H9 (cell line): ENCODE measurements at regions not wholly inside any gene's neighbourhood (a gene's known extent, or its start where the extent isn't known, plus 50 kb on each side); places are given as distances from the start of the nearest gene placed in this dataset.

ENCODE experiments used
- DNase-seq: peaks from one replicate; pipeline ENCODE4 v3.0.0-alpha.2; 2017
- H2AFZ ChIP-seq: one replicate; pipeline ENCODE4 v1.6.1; 2013; ENCODE audit warnings: mild to moderate bottlenecking, low read length, control low read depth, moderate library complexity
- H2AK5ac ChIP-seq: 2 replicates; pipeline ENCODE4 v1.6.1; 2013; ENCODE audit warnings: low read length, control low read depth, mixed read lengths; ENCODE audit not compliant: insufficient read length
- H2BK120ac ChIP-seq: one replicate; pipeline ENCODE4 v1.6.1; 2013; ENCODE audit warnings: low read depth, mild to moderate bottlenecking, low read length, control low read depth, inconsistent platforms; ENCODE audit not compliant: poor library complexity, severe bottlenecking
- H2BK12ac ChIP-seq: 2 replicates; pipeline ENCODE4 v1.6.1; 2013; ENCODE audit warnings: low read length, control low read depth, mixed read lengths, low read depth; ENCODE audit not compliant: insufficient read length
- H2BK15ac ChIP-seq: 2 replicates; pipeline ENCODE4 v1.6.1; 2013; ENCODE audit warnings: low read depth, low read length, control low read depth
- H2BK20ac ChIP-seq: one replicate; pipeline ENCODE4 v1.6.1; 2013; ENCODE audit warnings: low read depth, mild to moderate bottlenecking, low read length, control low read depth, inconsistent platforms; ENCODE audit not compliant: poor library complexity, severe bottlenecking
- H2BK5ac ChIP-seq: 2 replicates; pipeline ENCODE4 v1.6.1; 2013; ENCODE audit warnings: low read length, control low read depth, mixed read lengths; ENCODE audit not compliant: insufficient read length
- H3K14ac ChIP-seq: 2 replicates; pipeline ENCODE4 v1.6.1; 2013; ENCODE audit warnings: low read length, control low read depth; ENCODE audit not compliant: insufficient read depth
- H3K18ac ChIP-seq: 2 replicates; pipeline ENCODE4 v1.6.1; 2013; ENCODE audit warnings: low read depth, mild to moderate bottlenecking, mixed read lengths, low read length, control low read depth; ENCODE audit not compliant: insufficient read length
- H3K23ac ChIP-seq: 2 replicates; pipeline ENCODE4 v1.6.1; 2013; ENCODE audit warnings: low read length, control low read depth, mixed read lengths, low read depth; ENCODE audit not compliant: insufficient read length
- H3K23me2 ChIP-seq: 2 replicates; pipeline ENCODE4 v1.6.1; 2013; ENCODE audit warnings: low read depth, mild to moderate bottlenecking, mixed read lengths, low read length, control low read depth; ENCODE audit not compliant: insufficient read length, poor library complexity, severe bottlenecking
- H3K27ac ChIP-seq: 2 replicates; pipeline ENCODE4 v1.5.1; 2013; ENCODE audit warnings: low read length, control low read depth, mixed read lengths, low read depth; ENCODE audit not compliant: insufficient read length
- H3K27me3 ChIP-seq: 2 replicates; pipeline ENCODE4 v1.6.1; 2013; ENCODE audit warnings: low read length, control low read depth, inconsistent platforms; ENCODE audit not compliant: insufficient read depth
- H3K4ac ChIP-seq: 2 replicates; pipeline ENCODE4 v1.6.1; 2013; ENCODE audit warnings: low read depth, mild to moderate bottlenecking, control low read depth, inconsistent platforms, low read length, moderate library complexity
- H3K4me1 ChIP-seq: 2 replicates; pipeline ENCODE4 v1.6.1; 2013; ENCODE audit warnings: low read length, control low read depth, inconsistent platforms; ENCODE audit not compliant: insufficient read depth
- H3K4me2 ChIP-seq: 2 replicates; pipeline ENCODE4 v1.6.1; 2013; ENCODE audit warnings: low read length, control low read depth, mixed read lengths; ENCODE audit not compliant: insufficient read length, insufficient read depth
- H3K56ac ChIP-seq: 2 replicates; pipeline ENCODE4 v1.6.1; 2013; ENCODE audit warnings: low read depth, mild to moderate bottlenecking, mixed read lengths, low read length, control low read depth; ENCODE audit not compliant: insufficient read length
- H3K79me1 ChIP-seq: 2 replicates; pipeline ENCODE4 v1.6.1; 2013; ENCODE audit warnings: low read depth, mild to moderate bottlenecking, moderate library complexity, low read length, control low read depth, inconsistent platforms; ENCODE audit not compliant: insufficient read depth, poor library complexity, severe bottlenecking
- H3K79me2 ChIP-seq: 2 replicates; pipeline ENCODE4 v1.6.1; 2013; ENCODE audit warnings: low read length, control low read depth, inconsistent platforms; ENCODE audit not compliant: insufficient read depth
- H3K9ac ChIP-seq: 2 replicates; pipeline ENCODE4 v1.6.1; 2013; ENCODE audit warnings: low read length, control low read depth, mixed read lengths; ENCODE audit not compliant: insufficient read length; ENCODE audit errors: extremely low read depth
- H3K9me3 ChIP-seq: one replicate; pipeline ENCODE4 v1.6.1; 2013; ENCODE audit warnings: low read depth, low read length, inconsistent platforms; ENCODE audit not compliant: control insufficient read depth
- H3T11ph ChIP-seq: one replicate; pipeline ENCODE4 v1.6.1; 2013; ENCODE audit warnings: mild to moderate bottlenecking, low read length, control low read depth, inconsistent platforms
- H4K20me1 ChIP-seq: one replicate; pipeline ENCODE4 v1.6.1; 2013; ENCODE audit not compliant: control insufficient read depth, insufficient read length, insufficient read depth
- H4K5ac ChIP-seq: 2 replicates; pipeline ENCODE4 v1.6.1; 2013; ENCODE audit warnings: low read depth, mild to moderate bottlenecking, mixed read lengths, low read length, control low read depth; ENCODE audit not compliant: insufficient read length
- H4K8ac ChIP-seq: replicated peaks from 2 replicates; pipeline ENCODE4 v1.6.1; 2013; ENCODE audit warnings: low read length, control low read depth, mixed read lengths, low read depth; ENCODE audit not compliant: insufficient read length
- H4K91ac ChIP-seq: 2 replicates; pipeline ENCODE4 v1.6.1; 2013; ENCODE audit warnings: low read depth, mild to moderate bottlenecking, moderate library complexity, mixed read lengths, low read length, control low read depth; ENCODE audit not compliant: insufficient read length
- H3K27ac Mint-ChIP-seq, 3 experiments: 2 replicates in 2 of 3; 3 replicates in 1 of 3; pipeline ENCODE4 v1.8.0; 2020 to 2021; ENCODE audit warnings: mixed read lengths in 3 of 3, mild to moderate bottlenecking in 1 of 3, moderate library complexity in 1 of 3
- H3K27me3 Mint-ChIP-seq: 2 replicates; pipeline ENCODE4 v1.8.0; 2021; ENCODE audit warnings: low read depth, mild to moderate bottlenecking, moderate library complexity, mixed read lengths
- H3K36me3 Mint-ChIP-seq, 3 experiments: 2 replicates in 2 of 3; 3 replicates in 1 of 3; pipeline ENCODE4 v1.8.0; 2020 to 2021; ENCODE audit warnings: low read depth in 3 of 3, mixed read lengths in 3 of 3; ENCODE audit not compliant: insufficient read depth in 1 of 3
- H3K4me1 Mint-ChIP-seq, 2 experiments: 2 replicates each; pipeline ENCODE4 v1.8.0; 2020; ENCODE audit warnings: mixed read lengths in 2 of 2
- H3K4me3 Mint-ChIP-seq, 2 experiments: 2 replicates in 1 of 2; 3 replicates in 1 of 2; pipeline ENCODE4 v1.8.0; 2020 to 2021; ENCODE audit warnings: mild to moderate bottlenecking in 2 of 2, mixed read lengths in 2 of 2, moderate library complexity in 1 of 2
- H3K9me3 Mint-ChIP-seq, 2 experiments: 2 replicates in 1 of 2; 3 replicates in 1 of 2; pipeline ENCODE4 v1.8.0; 2020; ENCODE audit warnings: mild to moderate bottlenecking in 2 of 2, mixed read lengths in 2 of 2, moderate library complexity in 1 of 2
- WGBS: extraction: QIAGEN DNeasy Blood & Tissue Kit; methylation state at CpG from one replicate; pipeline ENCODE4 v1.1.7; 2013; ENCODE audit warnings: missing lambda C conversion rate, low lambda C conversion rate, mixed read lengths; ENCODE audit not compliant: insufficient read length; ENCODE audit errors: extremely low coverage; 5-methylcytosine and 5-hydroxymethylcytosine counted together
- TF ChIP-seq, protein P1 (sequence below): fragments of 200-600 bp; sonication (generic); conservative IDR thresholded peaks from 3 replicates; pipeline ENCODE4 v1.8.0; 2021; ENCODE audit warnings: antibody characterized with exemption, mild to moderate bottlenecking

DNA sequence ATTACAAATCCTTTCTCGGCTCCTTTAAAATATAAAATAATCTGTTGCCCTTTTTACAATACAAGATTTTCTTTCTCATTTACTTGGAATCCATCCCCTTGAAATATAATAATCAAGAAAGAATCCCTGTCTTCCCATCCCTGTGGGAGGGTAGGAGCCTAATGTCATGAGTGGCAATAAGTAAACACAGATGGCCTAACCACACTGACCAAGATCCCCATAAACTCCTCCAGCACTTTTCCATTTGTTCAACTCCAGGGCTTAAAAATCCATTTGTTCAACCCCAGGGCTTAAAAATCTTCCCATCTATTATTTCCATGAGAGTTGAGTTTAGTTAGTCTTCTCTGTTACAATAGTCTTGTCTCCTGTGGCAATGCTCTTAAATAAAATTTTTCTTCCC, 297.6 kb downstream of the CDH7 start:
- DNase-seq = no peak
- Histone ChIP-seq H3K79me1 (no peaks in the 10 kb centered on the region), H2BK5ac (no peak overlapping the region), H3K27ac (no peak overlapping the region), H2BK12ac (no peak overlapping the region), H2AK5ac (no peak overlapping the region), H2BK120ac (no peak overlapping the region), H3K23me2 (no peaks in the 10 kb centered on the region), H3K18ac (no peak overlapping the region), H4K20me1 (no peaks in the 10 kb centered on the region), H2AFZ (no peak overlapping the region), H3K9ac (no peak overlapping the region), H3K4ac (no peak overlapping the region), H3K14ac (no peak overlapping the region), H3K23ac (no peak overlapping the region), H3K9me3 (no peaks in the 10 kb centered on the region), H2BK20ac (no peak overlapping the region), H3K79me2 (no peaks in the 10 kb centered on the region), H3K56ac (no peak overlapping the region), H3T11ph (no peak overlapping the region), H4K8ac (no peak overlapping the region), H2BK15ac (no peak overlapping the region), H4K5ac (no peak overlapping the region), H3K27me3 (no peaks in the 10 kb centered on the region), H3K4me1 (no peaks in the 10 kb centered on the region), H4K91ac (no peak overlapping the region), H3K4me2 (no peak overlapping the region)
- Mint-ChIP-seq H3K27ac (no peak overlapping the region), H3K27me3 (no peaks in the 10 kb centered on the region), H3K4me1 (no peaks in the 10 kb centered on the region), H3K36me3 (no peaks in the 10 kb centered on the region), H3K4me3 (no peak overlapping the region), H3K9me3 (no peaks in the 10 kb centered on the region)
- WGBS = 100% methylated on average over 1 of the region's 1 CpG
- TF ChIP-seq, protein P1, sequence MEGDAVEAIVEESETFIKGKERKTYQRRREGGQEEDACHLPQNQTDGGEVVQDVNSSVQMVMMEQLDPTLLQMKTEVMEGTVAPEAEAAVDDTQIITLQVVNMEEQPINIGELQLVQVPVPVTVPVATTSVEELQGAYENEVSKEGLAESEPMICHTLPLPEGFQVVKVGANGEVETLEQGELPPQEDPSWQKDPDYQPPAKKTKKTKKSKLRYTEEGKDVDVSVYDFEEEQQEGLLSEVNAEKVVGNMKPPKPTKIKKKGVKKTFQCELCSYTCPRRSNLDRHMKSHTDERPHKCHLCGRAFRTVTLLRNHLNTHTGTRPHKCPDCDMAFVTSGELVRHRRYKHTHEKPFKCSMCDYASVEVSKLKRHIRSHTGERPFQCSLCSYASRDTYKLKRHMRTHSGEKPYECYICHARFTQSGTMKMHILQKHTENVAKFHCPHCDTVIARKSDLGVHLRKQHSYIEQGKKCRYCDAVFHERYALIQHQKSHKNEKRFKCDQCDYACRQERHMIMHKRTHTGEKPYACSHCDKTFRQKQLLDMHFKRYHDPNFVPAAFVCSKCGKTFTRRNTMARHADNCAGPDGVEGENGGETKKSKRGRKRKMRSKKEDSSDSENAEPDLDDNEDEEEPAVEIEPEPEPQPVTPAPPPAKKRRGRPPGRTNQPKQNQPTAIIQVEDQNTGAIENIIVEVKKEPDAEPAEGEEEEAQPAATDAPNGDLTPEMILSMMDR = no peak
